ENCODE measurements at regions not wholly inside any gene's neighbourhood (a gene's known extent, or its start where the extent isn't known, plus 50 kb on each side); places are given as distances from the start of the nearest gene placed in this dataset.

DNA sequence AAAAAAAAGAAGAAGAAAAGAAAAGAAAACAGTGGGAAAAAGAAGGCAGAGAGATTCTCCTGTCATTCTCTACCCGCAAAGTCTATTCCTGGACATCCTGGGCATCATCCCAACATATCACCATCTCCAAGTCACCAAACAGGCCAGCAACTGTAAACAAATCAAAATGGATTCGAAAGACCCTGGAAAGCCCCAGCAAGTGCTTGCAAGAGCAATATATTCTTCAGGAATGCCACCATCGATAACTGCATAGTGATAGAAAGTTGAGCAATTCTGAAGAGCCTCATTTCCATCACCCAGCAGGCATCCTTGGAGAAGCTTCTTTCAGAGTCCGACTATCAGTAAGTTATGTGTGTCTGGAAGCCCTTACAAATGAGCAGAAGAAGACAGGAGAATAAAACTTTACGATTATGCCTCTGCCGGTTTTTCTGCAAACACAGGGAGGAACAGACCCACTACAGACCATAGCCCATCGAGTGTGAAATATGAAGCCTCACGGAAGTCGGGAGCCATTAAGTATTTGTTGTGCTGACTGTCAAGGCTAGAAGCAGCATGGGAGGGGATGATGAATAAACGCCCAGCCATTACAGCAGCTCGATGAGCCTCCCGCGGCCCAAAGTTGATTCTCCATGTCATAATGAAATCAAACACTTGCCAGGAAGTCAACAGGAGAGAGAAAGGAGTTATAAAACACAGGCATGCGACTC lies 64.5 kb upstream of the SEC14L1 start (continued):
- TF ChIP-seq ZBTB49 (tag by site-specific recombination; IDR thresholded peaks at IDR 0.05; ENCODE audit: low read depth), result no peak
- TF ChIP-seq ZIC2 (tag by site-specific recombination; IDR thresholded peaks at IDR 0.05), result peak; percentile 65
- no peak for TF ChIP-seq ZNF114 (tag by site-specific recombination; IDR thresholded peaks at IDR 0.05)
- TF ChIP-seq ZNF175 (tag by site-specific recombination; IDR thresholded peaks at IDR 0.05), result no peak
- TF ChIP-seq OSR2 (tag by site-specific recombination; IDR thresholded peaks at IDR 0.05), result peak; percentile 61; the same call in 1 of the 2 replicates
- TF ChIP-seq ZNF501 (tag by site-specific recombination; IDR thresholded peaks at IDR 0.05), result no peak
- no peak for TF ChIP-seq ZNF626 (tag by site-specific recombination; IDR thresholded peaks at IDR 0.05)
- TF ChIP-seq ZNF221 (tag by site-specific recombination; IDR thresholded peaks at IDR 0.05; ENCODE audit: borderline replicate concordance), result no peak
- TF ChIP-seq ZNF280D (tag by site-specific recombination; IDR thresholded peaks at IDR 0.05), result no peak
- no peak for TF ChIP-seq ZNF585B (tag by site-specific recombination; IDR thresholded peaks at IDR 0.05)
- TF ChIP-seq, protein P1, sequence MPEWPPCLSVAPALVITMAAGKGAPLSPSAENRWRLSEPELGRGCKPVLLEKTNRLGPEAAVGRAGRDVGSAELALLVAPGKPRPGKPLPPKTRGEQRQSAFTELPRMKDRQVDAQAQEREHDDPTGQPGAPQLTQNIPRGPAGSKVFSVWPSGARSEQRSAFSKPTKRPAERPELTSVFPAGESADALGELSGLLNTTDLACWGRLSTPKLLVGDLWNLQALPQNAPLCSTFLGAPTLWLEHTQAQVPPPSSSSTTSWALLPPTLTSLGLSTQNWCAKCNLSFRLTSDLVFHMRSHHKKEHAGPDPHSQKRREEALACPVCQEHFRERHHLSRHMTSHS (tag by site-specific recombination; IDR thresholded peaks at IDR 0.05), result no peak
- TF ChIP-seq ZNF768 (tag by site-specific recombination; IDR thresholded peaks at IDR 0.05), result no peak
- peak; percentile 47; the same call in 1 of the 2 replicates for TF ChIP-seq TRIM28 (IDR thresholded peaks at IDR 0.05; ENCODE audit: borderline replicate concordance, low read length)
- no peak for TF ChIP-seq INSM2 (tag by site-specific recombination; IDR thresholded peaks at IDR 0.05)
- no peak for TF ChIP-seq ZNF184 (tag by site-specific recombination; IDR thresholded peaks at IDR 0.05)
- TF ChIP-seq ZNF423 (tag by site-specific recombination; IDR thresholded peaks at IDR 0.05), result no peak
- TF ChIP-seq MEIS1 (CRISPR knock-in tag; IDR thresholded peaks at IDR 0.05; ENCODE audit: borderline replicate concordance), result no peak
- TF ChIP-seq, protein P2, sequence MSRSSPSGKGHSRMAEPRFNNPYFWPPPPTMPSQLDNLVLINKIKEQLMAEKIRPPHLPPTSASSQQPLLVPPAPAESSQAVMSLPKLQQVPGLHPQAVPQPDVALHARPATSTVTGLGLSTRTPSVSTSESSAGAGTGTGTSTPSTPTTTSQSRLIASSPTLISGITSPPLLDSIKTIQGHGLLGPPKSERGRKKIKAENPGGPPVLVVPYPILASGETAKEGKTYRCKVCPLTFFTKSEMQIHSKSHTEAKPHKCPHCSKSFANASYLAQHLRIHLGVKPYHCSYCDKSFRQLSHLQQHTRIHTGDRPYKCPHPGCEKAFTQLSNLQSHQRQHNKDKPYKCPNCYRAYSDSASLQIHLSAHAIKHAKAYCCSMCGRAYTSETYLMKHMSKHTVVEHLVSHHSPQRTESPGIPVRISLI (tag by site-specific recombination; IDR thresholded peaks at IDR 0.05), result no peak

Data from HEK293 (cell line).